ENCODE measurements at regions not wholly inside any gene's neighbourhood (a gene's known extent, or its start where the extent isn't known, plus 50 kb on each side); places are given as distances from the start of the nearest gene placed in this dataset.

GRCh38 chr18:10114717-10115463 lies 201.1 kb downstream of the VAPA start:
- Histone ChIP-seq H2BK20ac (ENCODE audit: low read depth, low read length, poor library complexity, severe bottlenecking) (no peak overlapping the region), H4K20me1 (ENCODE audit: control insufficient read depth, insufficient read depth, insufficient read length) (no peaks in the 10 kb centered on the region), H3K9me3 (ENCODE audit: control insufficient read depth, low read depth, low read length) (no peaks in the 10 kb centered on the region), H3K14ac (ENCODE audit: insufficient read depth, low read length) (no peak overlapping the region), H3K79me1 (ENCODE audit: insufficient read depth, low read depth, low read length, poor library complexity, severe bottlenecking) (no peaks in the 10 kb centered on the region), H4K5ac (ENCODE audit: insufficient read length, low read depth, low read length) (no peak overlapping the region), H3K23ac (ENCODE audit: insufficient read length, low read depth, low read length) (no peak overlapping the region), H3K9ac (ENCODE audit: extremely low read depth, insufficient read length, low read length) (no peak overlapping the region), H2AFZ (ENCODE audit: low read length) (no peak overlapping the region), H2BK5ac (ENCODE audit: insufficient read length, low read length) (no peak overlapping the region), H3K18ac (ENCODE audit: insufficient read length, low read depth, low read length) (no peak overlapping the region), H3K4me2 (ENCODE audit: insufficient read depth, insufficient read length, low read length) (no peak overlapping the region), H3K4ac (ENCODE audit: low read depth, low read length) (no peak overlapping the region), H2AK5ac (ENCODE audit: insufficient read length, low read length) (no peak overlapping the region), H3K23me2 (ENCODE audit: insufficient read length, low read depth, low read length, poor library complexity, severe bottlenecking) (no peaks in the 10 kb centered on the region), H4K91ac (ENCODE audit: insufficient read length, low read depth, low read length) (no peak overlapping the region), H3K27me3 (ENCODE audit: insufficient read depth, low read length) (no peaks in the 10 kb centered on the region), H2BK120ac (ENCODE audit: low read depth, low read length, poor library complexity, severe bottlenecking) (no peak overlapping the region), H3K4me1 (ENCODE audit: insufficient read depth, low read length) (no peaks in the 10 kb centered on the region), H4K8ac (replicated peaks; ENCODE audit: insufficient read length, low read depth, low read length) (no peak overlapping the region), H3K79me2 (ENCODE audit: insufficient read depth, low read length) (no peaks in the 10 kb centered on the region), H2BK15ac (ENCODE audit: low read depth, low read length) (no peak overlapping the region), H2BK12ac (ENCODE audit: insufficient read length, low read depth, low read length) (no peak overlapping the region), H3T11ph (ENCODE audit: low read length) (no peak overlapping the region), H3K56ac (ENCODE audit: insufficient read length, low read depth, low read length) (no peak overlapping the region), H3K27ac (ENCODE audit: insufficient read length, low read depth, low read length) (no peak overlapping the region)
- no peak overlapping the region for H3K4me3 Mint-ChIP-seq
- no CpG with 5 or more reads among the region's 6 CpGs for WGBS (ENCODE audit: extremely low coverage, insufficient read length, low lambda C conversion rate)
- peaks cover 10 to 13% of the 10 kb centered on the region in 2 experiments; a peak in 4 of 5 replicates for H3K9me3 Mint-ChIP-seq
- no peak overlapping the region for H3K27ac Mint-ChIP-seq
- H3K4me1 Mint-ChIP-seq = peaks cover 26 to 31% of the 10 kb centered on the region in 2 experiments
- H3K36me3 Mint-ChIP-seq (ENCODE audit: insufficient read depth in 1 of 3, low read depth in 3 of 3) = peaks cover 0 to 4% (median 2%) of the 10 kb centered on the region in 3 experiments; a peak in 3 of 7 replicates
- no peaks in the 10 kb centered on the region for H3K27me3 Mint-ChIP-seq (ENCODE audit: low read depth)
- no peak for TF ChIP-seq CTCF (conservative IDR thresholded peaks at IDR 0.05)
- no peak for DNase-seq

Data from H9 (cell line).